ENCODE measurements at regions not wholly inside any gene's neighbourhood (a gene's known extent, or its start where the extent isn't known, plus 50 kb on each side); places are given as distances from the start of the nearest gene placed in this dataset.
A peak's percentile ranks its signal among the peaks of the same experiment; 100 is the strongest.
"Not testable (repeated sequence)": the region's sequence is repeated elsewhere in the genome, so short reads cannot be mapped to it uniquely, and the experiment has no call there.

GRCh38 chr18:32884543-32884942 is 111.7 kb upstream of the KLHL14 start:
- no peak for DNase-seq

- DNase-seq, result peak; percentile 81
These were observed 108.2 kb upstream of the KLHL14 start for GRCh38 chr18:32881009-32881408.

- no peak for DNase-seq
These were observed 106.7 kb upstream of the KLHL14 start for GRCh38 chr18:32879497-32879896.

- DNase-seq, result no peak
These were observed 105.6 kb upstream of the KLHL14 start for GRCh38 chr18:32878436-32878835.

- no peak for DNase-seq
These were observed 104.5 kb upstream of the KLHL14 start for GRCh38 chr18:32877371-32877770.

GRCh38 chr18:32875625-32876024 is 102.8 kb upstream of the KLHL14 start:
- DNase-seq, result no peak

GRCh38 chr18:32871786-32872185 is 99.0 kb upstream of the KLHL14 start:
- no peak for DNase-seq

- no peak for DNase-seq
These were observed 97.8 kb upstream of the KLHL14 start for GRCh38 chr18:32870611-32871010.

GRCh38 chr18:32868406-32868805 is 95.6 kb upstream of the KLHL14 start:
- DNase-seq, result no peak

GRCh38 chr18:32867936-32868335 is 95.1 kb upstream of the KLHL14 start:
- DNase-seq, result no peak

- no peak for DNase-seq
These were observed 94.5 kb upstream of the KLHL14 start for GRCh38 chr18:32867330-32867729.

- DNase-seq, result not testable (repeated sequence)
These were observed 89.2 kb upstream of the KLHL14 start for GRCh38 chr18:32862031-32862430.

GRCh38 chr18:32851936-32852335 is 79.1 kb upstream of the KLHL14 start:
- no peak for DNase-seq

GRCh38 chr18:32848826-32849225 is 76.0 kb upstream of the KLHL14 start:
- DNase-seq, result no peak

- DNase-seq, result no peak
These were observed 74.9 kb upstream of the KLHL14 start for GRCh38 chr18:32847691-32848090.

- no peak for DNase-seq
These were observed 74.1 kb upstream of the KLHL14 start for GRCh38 chr18:32846896-32847295.

GRCh38 chr18:32840962-32841361 is 68.1 kb upstream of the KLHL14 start:
- DNase-seq, result no peak

- DNase-seq, result no peak
These were observed 63.1 kb upstream of the KLHL14 start for GRCh38 chr18:32835951-32836350.

GRCh38 chr18:32831781-32832180 is 59.0 kb upstream of the KLHL14 start:
- no peak for DNase-seq

- DNase-seq, result no peak
These were observed 50.4 kb upstream of the KLHL14 start for GRCh38 chr18:32823226-32823625.

All from DMS153 (cell line).